ENCODE measurements at regions not wholly inside any gene's neighbourhood (a gene's known extent, or its start where the extent isn't known, plus 50 kb on each side); places are given as distances from the start of the nearest gene placed in this dataset.

DNA sequence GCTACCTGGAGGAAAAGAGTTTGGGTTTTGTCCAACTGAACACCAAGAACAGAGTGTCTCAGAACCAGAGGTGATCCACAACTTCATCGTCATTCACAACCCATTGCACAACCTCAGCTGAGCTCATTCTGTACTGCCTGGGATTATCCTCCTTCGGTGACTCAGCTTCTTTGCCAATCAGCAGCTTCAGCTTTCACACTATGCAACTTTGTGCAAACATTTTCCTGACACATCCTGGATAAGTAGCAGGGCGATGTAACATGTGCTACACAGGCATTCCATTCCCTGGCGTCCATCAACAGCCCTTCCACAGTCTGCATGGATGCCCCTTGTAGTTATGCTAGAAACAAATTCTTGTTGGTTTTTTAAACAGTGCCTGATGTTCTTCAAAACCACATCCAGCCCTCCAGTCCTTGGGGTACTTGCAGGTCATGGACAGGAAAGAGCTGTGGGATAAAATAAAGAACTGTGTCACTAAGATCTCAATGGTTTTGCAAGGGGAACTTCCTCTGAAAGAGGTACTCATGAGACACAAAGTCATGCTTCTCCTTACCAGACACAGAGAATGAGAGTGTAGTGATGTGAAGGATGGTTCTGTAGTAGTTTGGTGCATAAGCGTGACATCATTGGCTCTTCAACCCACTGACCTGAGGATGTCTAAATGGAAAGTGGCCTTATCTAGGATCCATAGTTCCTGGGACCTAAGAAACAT is 478.5 kb downstream of the KIF20B start:
- Histone ChIP-seq H3K27me3 (ENCODE audit: control insufficient read depth in 4 of 4, insufficient read depth in 4 of 4, low read length in 3 of 4) (no peaks in the 10 kb centered on the region), H3K36me3 (ENCODE audit: control insufficient read depth in 4 of 4, insufficient read depth in 3 of 4, low read depth in 1 of 4, low read length in 3 of 4) (no peaks in the 10 kb centered on the region), H3K27ac (ENCODE audit: low read depth in 1 of 2, low read length in 2 of 2) (no peak overlapping the region), H3K4me3 (ENCODE audit: low read depth in 1 of 3, low read length in 3 of 3) (no peak overlapping the region), H3K9ac (ENCODE audit: low read depth in 1 of 2, low read length in 2 of 2) (no peak overlapping the region), H3K4me1 (ENCODE audit: control insufficient read depth in 4 of 4, insufficient read depth in 4 of 4, low read length in 3 of 4) (no peaks in the 10 kb centered on the region), H3K9me3 (ENCODE audit: control insufficient read depth in 4 of 4, low read length in 3 of 4) (no peaks in the 10 kb centered on the region)
- TF ChIP-seq, protein P1, sequence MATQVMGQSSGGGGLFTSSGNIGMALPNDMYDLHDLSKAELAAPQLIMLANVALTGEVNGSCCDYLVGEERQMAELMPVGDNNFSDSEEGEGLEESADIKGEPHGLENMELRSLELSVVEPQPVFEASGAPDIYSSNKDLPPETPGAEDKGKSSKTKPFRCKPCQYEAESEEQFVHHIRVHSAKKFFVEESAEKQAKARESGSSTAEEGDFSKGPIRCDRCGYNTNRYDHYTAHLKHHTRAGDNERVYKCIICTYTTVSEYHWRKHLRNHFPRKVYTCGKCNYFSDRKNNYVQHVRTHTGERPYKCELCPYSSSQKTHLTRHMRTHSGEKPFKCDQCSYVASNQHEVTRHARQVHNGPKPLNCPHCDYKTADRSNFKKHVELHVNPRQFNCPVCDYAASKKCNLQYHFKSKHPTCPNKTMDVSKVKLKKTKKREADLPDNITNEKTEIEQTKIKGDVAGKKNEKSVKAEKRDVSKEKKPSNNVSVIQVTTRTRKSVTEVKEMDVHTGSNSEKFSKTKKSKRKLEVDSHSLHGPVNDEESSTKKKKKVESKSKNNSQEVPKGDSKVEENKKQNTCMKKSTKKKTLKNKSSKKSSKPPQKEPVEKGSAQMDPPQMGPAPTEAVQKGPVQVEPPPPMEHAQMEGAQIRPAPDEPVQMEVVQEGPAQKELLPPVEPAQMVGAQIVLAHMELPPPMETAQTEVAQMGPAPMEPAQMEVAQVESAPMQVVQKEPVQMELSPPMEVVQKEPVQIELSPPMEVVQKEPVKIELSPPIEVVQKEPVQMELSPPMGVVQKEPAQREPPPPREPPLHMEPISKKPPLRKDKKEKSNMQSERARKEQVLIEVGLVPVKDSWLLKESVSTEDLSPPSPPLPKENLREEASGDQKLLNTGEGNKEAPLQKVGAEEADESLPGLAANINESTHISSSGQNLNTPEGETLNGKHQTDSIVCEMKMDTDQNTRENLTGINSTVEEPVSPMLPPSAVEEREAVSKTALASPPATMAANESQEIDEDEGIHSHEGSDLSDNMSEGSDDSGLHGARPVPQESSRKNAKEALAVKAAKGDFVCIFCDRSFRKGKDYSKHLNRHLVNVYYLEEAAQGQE (IDR thresholded peaks at IDR 0.05): no peak
- TF ChIP-seq YY1 (IDR thresholded peaks at IDR 0.05): no peak
- TF ChIP-seq TAF1 (conservative IDR thresholded peaks at IDR 0.05): no peak
- TF ChIP-seq FOXA1 (IDR thresholded peaks at IDR 0.05): no peak
- TF ChIP-seq, protein P2, sequence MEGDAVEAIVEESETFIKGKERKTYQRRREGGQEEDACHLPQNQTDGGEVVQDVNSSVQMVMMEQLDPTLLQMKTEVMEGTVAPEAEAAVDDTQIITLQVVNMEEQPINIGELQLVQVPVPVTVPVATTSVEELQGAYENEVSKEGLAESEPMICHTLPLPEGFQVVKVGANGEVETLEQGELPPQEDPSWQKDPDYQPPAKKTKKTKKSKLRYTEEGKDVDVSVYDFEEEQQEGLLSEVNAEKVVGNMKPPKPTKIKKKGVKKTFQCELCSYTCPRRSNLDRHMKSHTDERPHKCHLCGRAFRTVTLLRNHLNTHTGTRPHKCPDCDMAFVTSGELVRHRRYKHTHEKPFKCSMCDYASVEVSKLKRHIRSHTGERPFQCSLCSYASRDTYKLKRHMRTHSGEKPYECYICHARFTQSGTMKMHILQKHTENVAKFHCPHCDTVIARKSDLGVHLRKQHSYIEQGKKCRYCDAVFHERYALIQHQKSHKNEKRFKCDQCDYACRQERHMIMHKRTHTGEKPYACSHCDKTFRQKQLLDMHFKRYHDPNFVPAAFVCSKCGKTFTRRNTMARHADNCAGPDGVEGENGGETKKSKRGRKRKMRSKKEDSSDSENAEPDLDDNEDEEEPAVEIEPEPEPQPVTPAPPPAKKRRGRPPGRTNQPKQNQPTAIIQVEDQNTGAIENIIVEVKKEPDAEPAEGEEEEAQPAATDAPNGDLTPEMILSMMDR (IDR thresholded peaks at IDR 0.05; ENCODE audit: low read depth, low read length, missing input control): no peak
- no peak for TF ChIP-seq FOXA2 (IDR thresholded peaks at IDR 0.05)
- no peak for TF ChIP-seq RAD21 (IDR thresholded peaks at IDR 0.05)
- no peak for TF ChIP-seq JUND (IDR thresholded peaks at IDR 0.05)
- TF ChIP-seq HNF4G (IDR thresholded peaks at IDR 0.05): no peak
- no peak for TF ChIP-seq GABPA (IDR thresholded peaks at IDR 0.05 in 1 of 2, conservative IDR thresholded peaks at IDR 0.05 in 1 of 2)
- no peak for TF ChIP-seq EGR1 (IDR thresholded peaks at IDR 0.05; ENCODE audit: low read depth in 2 of 2)
- TF ChIP-seq NR2F2 (IDR thresholded peaks at IDR 0.05): no peak
- TF ChIP-seq RXRA (IDR thresholded peaks at IDR 0.05): no peak
- no peak for TF ChIP-seq HNF4A (conservative IDR thresholded peaks at IDR 0.05)
- DNase-seq (ENCODE audit: low spot score): no peak
- WGBS: 69% methylated on average over 5 of the region's 5 CpGs

DNA sequence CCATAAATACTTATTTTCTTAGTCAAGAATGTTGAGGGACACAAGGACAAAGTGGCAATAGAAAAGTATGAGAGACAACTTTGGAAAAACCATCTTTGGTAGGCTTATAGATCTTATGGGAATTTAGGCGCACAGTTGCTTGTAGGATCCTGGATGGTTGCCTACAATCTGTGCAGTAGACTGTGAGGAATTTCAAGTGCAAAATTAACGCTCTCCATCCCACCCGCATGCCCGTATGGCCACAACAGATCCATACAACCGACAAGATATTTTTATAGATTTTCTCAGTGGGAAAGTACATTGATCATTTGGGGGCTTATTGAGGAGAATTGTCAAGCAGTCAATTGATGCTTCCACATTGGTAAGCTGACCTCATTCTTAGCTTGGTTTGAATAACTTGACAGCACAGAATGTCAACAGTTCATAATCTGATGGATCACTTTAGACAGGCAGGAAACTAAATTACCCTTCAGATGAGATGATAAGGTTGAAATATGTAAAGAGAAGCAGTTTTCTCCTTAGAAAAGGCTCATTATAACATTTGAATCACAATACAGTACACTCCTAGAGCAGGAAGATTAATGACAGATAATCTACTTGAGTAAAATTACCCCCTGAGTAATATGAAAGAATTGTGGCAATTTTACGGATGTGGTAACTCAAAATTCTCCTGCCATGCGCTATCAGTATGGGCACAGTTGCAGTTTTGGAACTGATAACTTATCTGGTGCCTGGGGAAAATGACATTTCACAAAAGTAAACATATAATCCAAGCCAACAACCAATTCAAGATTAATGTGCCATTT is 479.7 kb downstream of the KIF20B start:
- Histone ChIP-seq H3K9me3 (ENCODE audit: control insufficient read depth in 4 of 4, low read length in 3 of 4) (no peaks in the 10 kb centered on the region), H3K9ac (ENCODE audit: low read depth in 1 of 2, low read length in 2 of 2) (no peak overlapping the region), H3K27me3 (ENCODE audit: control insufficient read depth in 4 of 4, insufficient read depth in 4 of 4, low read length in 3 of 4) (no peaks in the 10 kb centered on the region), H3K4me1 (ENCODE audit: control insufficient read depth in 4 of 4, insufficient read depth in 4 of 4, low read length in 3 of 4) (no peaks in the 10 kb centered on the region), H3K27ac (ENCODE audit: low read depth in 1 of 2, low read length in 2 of 2) (no peak overlapping the region), H3K4me3 (ENCODE audit: low read depth in 1 of 3, low read length in 3 of 3) (no peak overlapping the region), H3K36me3 (ENCODE audit: control insufficient read depth in 4 of 4, insufficient read depth in 3 of 4, low read depth in 1 of 4, low read length in 3 of 4) (no peaks in the 10 kb centered on the region)
- WGBS: 77% methylated on average over 7 of the region's 7 CpGs
- no peak for TF ChIP-seq FOXA2 (IDR thresholded peaks at IDR 0.05)
- TF ChIP-seq NR2F2 (IDR thresholded peaks at IDR 0.05): no peak
- TF ChIP-seq, protein P3, sequence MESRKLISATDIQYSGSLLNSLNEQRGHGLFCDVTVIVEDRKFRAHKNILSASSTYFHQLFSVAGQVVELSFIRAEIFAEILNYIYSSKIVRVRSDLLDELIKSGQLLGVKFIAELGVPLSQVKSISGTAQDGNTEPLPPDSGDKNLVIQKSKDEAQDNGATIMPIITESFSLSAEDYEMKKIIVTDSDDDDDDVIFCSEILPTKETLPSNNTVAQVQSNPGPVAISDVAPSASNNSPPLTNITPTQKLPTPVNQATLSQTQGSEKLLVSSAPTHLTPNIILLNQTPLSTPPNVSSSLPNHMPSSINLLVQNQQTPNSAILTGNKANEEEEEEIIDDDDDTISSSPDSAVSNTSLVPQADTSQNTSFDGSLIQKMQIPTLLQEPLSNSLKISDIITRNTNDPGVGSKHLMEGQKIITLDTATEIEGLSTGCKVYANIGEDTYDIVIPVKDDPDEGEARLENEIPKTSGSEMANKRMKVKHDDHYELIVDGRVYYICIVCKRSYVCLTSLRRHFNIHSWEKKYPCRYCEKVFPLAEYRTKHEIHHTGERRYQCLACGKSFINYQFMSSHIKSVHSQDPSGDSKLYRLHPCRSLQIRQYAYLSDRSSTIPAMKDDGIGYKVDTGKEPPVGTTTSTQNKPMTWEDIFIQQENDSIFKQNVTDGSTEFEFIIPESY (IDR thresholded peaks at IDR 0.05): no peak
- TF ChIP-seq SP1 (IDR thresholded peaks at IDR 0.05): no peak
- TF ChIP-seq HNF4A (conservative IDR thresholded peaks at IDR 0.05): no peak
- TF ChIP-seq JUND (IDR thresholded peaks at IDR 0.05): no peak
- no peak for TF ChIP-seq RAD21 (IDR thresholded peaks at IDR 0.05)
- TF ChIP-seq, protein P1 (IDR thresholded peaks at IDR 0.05): no peak
- no peak for DNase-seq (ENCODE audit: low spot score)
